B cell (primary cell): ENCODE measurements at regions not wholly inside any gene's neighbourhood (a gene's known extent, or its start where the extent isn't known, plus 50 kb on each side); places are given as distances from the start of the nearest gene placed in this dataset.

Experiments used
- ATAC-seq: fragments of 200-7000 bp; cut with Tn5 transposase; one replicate; pipeline ENCODE4 v1.10.0; 2021; ENCODE audit warnings: low read depth, mild to moderate bottlenecking, moderate number of reproducible peaks, moderate library complexity
- CTCF ChIA-PET: fragments of 350-600 bp; sonication (Branson Sonifier 250); formaldehyde crosslinking; loops from one replicate; lab custom pipeline; 2021; ENCODE audit warnings: antibody characterized with exemption, inconsistent platforms; lab: Charles Lee
- POLR2A ChIA-PET: fragments of 350-600 bp; sonication (Branson Sonifier 250); formaldehyde crosslinking; loops from one replicate; lab custom pipeline; 2021; ENCODE audit warnings: antibody characterized with exemption; lab: Charles Lee
- DNase-seq: peaks from one replicate; pipeline ENCODE4 v3.0.0; 2013
- H2AFZ ChIP-seq: 2 replicates; pipeline ENCODE4 v1.6.1; 2012; ENCODE audit warnings: mild to moderate bottlenecking, low read depth, low read length; ENCODE audit not compliant: insufficient read depth, poor library complexity, severe bottlenecking
- H3K27ac ChIP-seq, 2 donors: 1 replicate in 1 of 2; 2 replicates in 1 of 2; pipeline ENCODE4 v1.5.1; 2012 to 2013; ENCODE audit warnings: low read length in 2 of 2, mild to moderate bottlenecking in 2 of 2, moderate library complexity in 1 of 2
- H3K27me3 ChIP-seq, 4 experiments: fragments of 200-600 bp in 1 of 4; sonication (generic) in 1 of 4; replicated peaks in 1 of 4; 1 replicate in 2 of 4; 2 replicates in 2 of 4; pipeline versions ENCODE4 v1.6.1 to v1.7.0; 2013 to 2016; ENCODE audit warnings: low read length in 3 of 4, mild to moderate bottlenecking in 2 of 4, mixed read lengths in 1 of 4, moderate library complexity in 1 of 4; ENCODE audit not compliant: insufficient read depth in 4 of 4, control insufficient read depth in 3 of 4; ENCODE audit errors: control extremely low read depth in 1 of 4
- H3K36me3 ChIP-seq, 2 experiments: replicated peaks in 1 of 2; 1 replicate in 1 of 2; 2 replicates in 1 of 2; pipeline versions ENCODE4 v1.6.1 to v1.7.1; 2013; ENCODE audit warnings: low read length in 1 of 2; ENCODE audit not compliant: insufficient read depth in 2 of 2, control insufficient read depth in 1 of 2; ENCODE audit errors: control extremely low read depth in 1 of 2, extremely low read depth in 1 of 2
- H3K4me1 ChIP-seq, 2 donors: fragments of 200-600 bp in 1 of 2; sonication (generic) in 1 of 2; 1 replicate in 1 of 2; 2 replicates in 1 of 2; pipeline versions ENCODE4 v1.5.1 to v1.6.1; 2013 to 2017; ENCODE audit warnings: low read length in 2 of 2; ENCODE audit not compliant: control insufficient read depth in 2 of 2, insufficient read depth in 2 of 2
- H3K4me2 ChIP-seq: replicated peaks from 2 replicates; pipeline ENCODE3; 2012; ENCODE audit warnings: mild to moderate bottlenecking, low read depth, low read length; ENCODE audit not compliant: poor library complexity, severe bottlenecking
- H3K4me3 ChIP-seq, 5 experiments: fragments of 200-600 bp in 1 of 5; sonication (generic) in 1 of 5; 1 replicate in 3 of 5; 2 replicates in 2 of 5; pipeline versions ENCODE4 v1.5.1 to v1.7.0; 2011 to 2016; ENCODE audit warnings: low read length in 4 of 5, mild to moderate bottlenecking in 4 of 5, low read depth in 2 of 5, control low read depth in 1 of 5, moderate library complexity in 1 of 5; ENCODE audit not compliant: insufficient read depth in 1 of 5; ENCODE audit errors: control extremely low read depth in 1 of 5, extremely low read depth in 1 of 5
- H3K79me2 ChIP-seq: fragments of 200-600 bp; sonication (generic); one replicate; pipeline ENCODE4 v1.6.0; 2016; ENCODE audit warnings: low read length; ENCODE audit not compliant: control insufficient read depth, insufficient read depth
- H3K9ac ChIP-seq: fragments of 200-600 bp; sonication (generic); 2 replicates; pipeline ENCODE4 v1.6.1; 2017; ENCODE audit warnings: mild to moderate bottlenecking, low read length, moderate library complexity
- H3K9me3 ChIP-seq, 3 donors: one replicate each; pipeline versions ENCODE4 v1.6.1 to v1.7.1; 2013; ENCODE audit warnings: low read length in 2 of 3; ENCODE audit not compliant: control insufficient read depth in 2 of 3, insufficient read depth in 1 of 3; ENCODE audit errors: control extremely low read depth in 1 of 3
- H4K20me1 ChIP-seq: 2 replicates; pipeline ENCODE4 v1.6.0; 2012; ENCODE audit warnings: mild to moderate bottlenecking, low read length; ENCODE audit not compliant: insufficient read depth, control insufficient read depth, poor library complexity, severe bottlenecking
- H3K27ac Mint-ChIP-seq: one replicate; pipeline ENCODE4 v1.8.0; 2021; ENCODE audit warnings: mixed read lengths
- H3K27me3 Mint-ChIP-seq: one replicate; pipeline ENCODE4 v1.8.0; 2021; ENCODE audit warnings: mixed read lengths
- H3K4me1 Mint-ChIP-seq: one replicate; pipeline ENCODE4 v1.8.0; 2021; ENCODE audit warnings: mixed read lengths
- H3K4me3 Mint-ChIP-seq: one replicate; pipeline ENCODE4 v1.8.0; 2021; ENCODE audit warnings: mixed read lengths
- H3K9me3 Mint-ChIP-seq: one replicate; pipeline ENCODE4 v1.8.0; 2022; ENCODE audit warnings: mixed read lengths; ENCODE audit not compliant: insufficient read depth
- EZH2 ChIP-seq: IDR thresholded peaks from 2 replicates; pipeline ENCODE4 v1.6.1; 2012; ENCODE audit warnings: borderline replicate concordance, low read depth, mild to moderate bottlenecking, moderate library complexity, low read length; ENCODE audit not compliant: insufficient read depth, poor library complexity, severe bottlenecking
- intact Hi-C: fragments of 100-400 bp; cut with micrococcal nuclease; formaldehyde crosslinking; loops from one replicate; pipeline ENCODE4 v1.10.0; 2022
- TF ChIP-seq, protein P1 (sequence below): fragments of 200-600 bp; IDR thresholded peaks from one replicate; pipeline ENCODE4 v1.8.0; 2022; ENCODE audit warnings: antibody characterized with exemption, mild to moderate bottlenecking

DNA sequence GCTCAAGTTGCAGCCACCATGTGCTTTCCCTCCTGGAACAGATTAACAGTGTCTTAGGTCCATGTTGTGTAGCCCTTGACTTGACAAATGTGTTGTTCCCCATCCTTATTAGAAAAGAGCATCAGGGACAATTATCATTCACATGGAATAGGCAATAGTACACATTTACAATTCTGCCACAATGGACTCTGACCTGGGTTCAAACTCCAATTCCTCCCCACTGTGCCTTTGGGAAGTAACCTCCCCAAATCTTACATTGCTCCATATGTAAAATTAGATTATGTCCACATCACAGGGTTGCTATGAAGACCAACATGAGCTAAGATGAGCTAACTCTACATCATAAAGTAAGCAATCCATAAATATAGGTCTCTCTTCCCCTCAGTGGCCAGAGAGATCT lies 193.8 kb downstream of the NRP2 start:
- peaks cover 28% of the 10 kb centered on the region for H3K27me3 Mint-ChIP-seq
- Histone ChIP-seq H3K27me3 (no peaks in the 10 kb centered on the region), H3K79me2 (no peaks in the 10 kb centered on the region), H3K9me3 (peaks cover 0 to 5% (median 0%) of the 10 kb centered on the region in 3 donors), H3K4me1 (no peaks in the 10 kb centered on the region), H2AFZ (no peak overlapping the region), H3K27ac (no peak overlapping the region), H4K20me1 (no peaks in the 10 kb centered on the region), H3K36me3 (no peaks in the 10 kb centered on the region), H3K9ac (no peak overlapping the region), H3K4me3 (no peak overlapping the region), H3K4me2 (no peak overlapping the region)
- no peak for ATAC-seq
- ChIA-PET CTCF (no interaction called here), POLR2A (no interaction called here)
- intact Hi-C loops: no loop called here
- TF ChIP-seq, protein P1, sequence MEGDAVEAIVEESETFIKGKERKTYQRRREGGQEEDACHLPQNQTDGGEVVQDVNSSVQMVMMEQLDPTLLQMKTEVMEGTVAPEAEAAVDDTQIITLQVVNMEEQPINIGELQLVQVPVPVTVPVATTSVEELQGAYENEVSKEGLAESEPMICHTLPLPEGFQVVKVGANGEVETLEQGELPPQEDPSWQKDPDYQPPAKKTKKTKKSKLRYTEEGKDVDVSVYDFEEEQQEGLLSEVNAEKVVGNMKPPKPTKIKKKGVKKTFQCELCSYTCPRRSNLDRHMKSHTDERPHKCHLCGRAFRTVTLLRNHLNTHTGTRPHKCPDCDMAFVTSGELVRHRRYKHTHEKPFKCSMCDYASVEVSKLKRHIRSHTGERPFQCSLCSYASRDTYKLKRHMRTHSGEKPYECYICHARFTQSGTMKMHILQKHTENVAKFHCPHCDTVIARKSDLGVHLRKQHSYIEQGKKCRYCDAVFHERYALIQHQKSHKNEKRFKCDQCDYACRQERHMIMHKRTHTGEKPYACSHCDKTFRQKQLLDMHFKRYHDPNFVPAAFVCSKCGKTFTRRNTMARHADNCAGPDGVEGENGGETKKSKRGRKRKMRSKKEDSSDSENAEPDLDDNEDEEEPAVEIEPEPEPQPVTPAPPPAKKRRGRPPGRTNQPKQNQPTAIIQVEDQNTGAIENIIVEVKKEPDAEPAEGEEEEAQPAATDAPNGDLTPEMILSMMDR: no peak
- no peak for TF ChIP-seq EZH2
- DNase-seq: no peak
- H3K9me3 Mint-ChIP-seq: no peaks in the 10 kb centered on the region
- H3K27ac Mint-ChIP-seq: no peak overlapping the region
- H3K4me3 Mint-ChIP-seq: no peak overlapping the region
- H3K4me1 Mint-ChIP-seq: no peaks in the 10 kb centered on the region

DNA sequence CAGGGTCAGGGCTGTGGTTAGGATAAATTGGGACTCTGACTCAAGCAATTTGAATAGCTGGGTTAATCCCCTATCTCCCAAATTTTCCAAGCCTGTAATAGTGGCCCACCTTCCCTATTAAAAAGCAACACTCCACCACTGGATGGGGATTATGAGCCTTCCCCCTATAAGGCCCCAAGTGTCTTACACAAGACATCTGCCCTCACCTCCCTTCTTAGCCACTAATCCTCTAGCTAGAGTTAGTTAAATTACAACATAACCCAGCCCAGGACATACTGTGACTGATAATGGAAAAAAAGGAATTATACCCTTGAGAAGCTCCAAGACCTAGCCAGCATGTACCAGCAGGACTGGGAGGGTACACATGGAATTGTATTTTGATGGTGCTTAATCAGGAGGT lies 190.4 kb downstream of the NRP2 start:
- no peaks in the 10 kb centered on the region for H3K36me3 ChIP-seq
- H3K27ac Mint-ChIP-seq: no peak overlapping the region
- no peak for ATAC-seq
- TF ChIP-seq, protein P1: no peak
- no peak for TF ChIP-seq EZH2
- intact Hi-C loops: no loop called here
- H2AFZ ChIP-seq: no peak overlapping the region
- H3K4me1 Mint-ChIP-seq: no peaks in the 10 kb centered on the region
- no peak overlapping the region for H3K4me3 Mint-ChIP-seq
- peaks cover 0 to 4% (median 0%) of the 10 kb centered on the region in 4 experiments for H3K27me3 ChIP-seq
- H3K27me3 Mint-ChIP-seq: peaks cover 17% of the 10 kb centered on the region
- no peak overlapping the region for H3K27ac ChIP-seq
- H3K4me2 ChIP-seq: no peak overlapping the region
- no peaks in the 10 kb centered on the region for H3K79me2 ChIP-seq
- H3K4me3 ChIP-seq: no peak overlapping the region
- ChIA-PET CTCF (no interaction called here), POLR2A (no interaction called here)
- no peaks in the 10 kb centered on the region for H4K20me1 ChIP-seq
- no peak overlapping the region for H3K9ac ChIP-seq
- no peaks in the 10 kb centered on the region for H3K9me3 Mint-ChIP-seq
- no peaks in the 10 kb centered on the region for H3K4me1 ChIP-seq
- no peak for DNase-seq
- H3K9me3 ChIP-seq: peaks cover 0 to 5% (median 0%) of the 10 kb centered on the region in 3 donors
